ENCODE measurements at regions not wholly inside any gene's neighbourhood (a gene's known extent, or its start where the extent isn't known, plus 50 kb on each side); places are given as distances from the start of the nearest gene placed in this dataset.

- no peak for DNase-seq
These were observed 350.1 kb upstream of the EEF2KMT start for GRCh38 chr16:5447734-5448133.

DNA sequence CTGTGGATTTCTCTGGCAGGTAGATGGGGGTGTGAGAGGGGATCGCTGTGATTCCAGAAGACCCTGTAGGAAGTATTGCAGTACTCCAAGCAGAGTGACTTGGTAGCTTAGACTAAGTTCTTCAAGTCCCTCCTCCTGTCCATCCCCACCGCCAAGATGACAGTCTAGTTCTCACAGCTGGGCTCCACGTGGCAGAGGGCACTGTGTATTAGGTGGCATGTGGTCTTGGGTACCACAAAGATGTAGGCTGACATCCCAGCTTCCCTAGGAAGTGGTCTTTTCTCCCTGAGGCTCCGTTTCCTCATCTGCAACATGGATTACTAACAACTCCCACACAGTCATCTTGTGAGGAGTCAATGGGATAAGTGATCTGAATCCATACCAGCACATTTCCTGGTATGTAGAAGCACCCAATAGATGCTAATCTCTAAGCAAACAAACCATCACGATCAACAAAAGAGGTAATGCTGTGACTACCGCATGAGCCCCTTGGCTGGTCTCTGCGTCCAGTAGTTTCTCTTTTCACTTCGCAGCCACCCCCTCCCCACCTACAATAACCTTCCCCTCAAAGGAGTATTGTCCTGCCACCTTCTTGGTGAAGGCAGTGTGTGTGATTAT is 349.1 kb upstream of the EEF2KMT start:
- no peak for DNase-seq

GRCh38 chr16:5444189-5444588 is 346.6 kb upstream of the EEF2KMT start:
- no peak for DNase-seq

DNA sequence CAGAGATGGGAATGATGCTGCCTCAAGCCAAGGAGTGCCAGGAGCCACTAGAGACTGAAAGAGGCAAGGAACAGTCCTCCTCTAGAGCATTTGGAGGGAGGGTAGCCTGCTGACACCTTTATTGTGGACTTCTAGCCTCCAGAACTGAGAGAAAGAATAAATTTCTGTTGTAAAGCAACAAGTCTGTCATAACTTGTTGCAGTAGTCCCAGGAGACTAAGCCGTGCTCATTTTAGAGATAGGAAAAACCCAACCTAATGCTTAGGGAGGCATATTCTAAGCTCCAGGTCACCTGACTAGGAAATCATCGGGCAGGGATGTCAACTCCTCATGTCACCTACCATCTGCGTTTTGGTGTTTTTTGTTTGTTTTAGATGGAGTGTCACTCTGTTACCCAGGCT is 345.4 kb upstream of the EEF2KMT start:
- no peak for DNase-seq

DNA sequence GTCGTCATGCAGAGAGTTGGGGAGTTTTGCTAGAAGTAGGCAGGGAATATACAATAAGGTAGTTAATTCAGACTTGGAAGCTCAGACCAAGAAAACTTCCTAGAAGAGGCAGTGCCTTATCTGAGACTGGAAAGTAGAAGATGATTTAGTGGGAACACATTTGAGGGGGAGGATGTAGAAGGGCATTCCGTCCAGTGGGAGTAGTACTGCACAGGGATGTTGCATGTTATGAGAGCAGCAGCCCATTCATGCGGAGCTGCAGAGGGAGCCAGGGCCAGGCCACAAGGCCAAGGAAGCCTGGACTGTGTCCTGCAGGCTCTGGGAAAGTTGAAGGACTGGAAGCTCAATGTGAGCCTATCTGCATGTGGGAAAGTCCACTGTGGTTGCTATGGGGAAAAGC is 344.5 kb upstream of the EEF2KMT start:
- no peak for DNase-seq

GRCh38 chr16:5438591-5438990 is 341.0 kb upstream of the EEF2KMT start:
- DNase-seq = no peak

GRCh38 chr16:5433587-5433986 is 336.0 kb upstream of the EEF2KMT start:
- DNase-seq = no peak

- no peak for DNase-seq
These were observed 334.6 kb upstream of the EEF2KMT start for GRCh38 chr16:5432166-5432565.

DNA sequence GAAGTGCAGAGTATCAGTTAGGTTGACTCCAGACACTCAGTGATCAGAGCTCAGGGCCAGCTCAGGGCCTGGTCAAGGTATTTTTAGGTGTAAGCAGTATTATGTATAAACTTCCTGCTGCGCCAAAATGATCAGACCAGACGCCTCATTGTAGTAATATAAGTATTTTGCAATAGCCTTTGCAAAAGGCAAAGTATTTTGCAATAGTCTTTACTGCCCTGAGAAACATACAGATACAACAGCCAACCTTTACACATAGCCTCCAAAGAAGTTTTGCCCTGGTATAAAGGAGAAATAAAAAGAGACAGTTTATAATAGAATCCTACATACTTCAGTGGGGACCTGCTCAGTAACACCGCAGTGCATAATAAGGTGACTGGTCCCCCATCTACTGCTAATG is 333.0 kb upstream of the EEF2KMT start:
- DNase-seq = no peak

DNA sequence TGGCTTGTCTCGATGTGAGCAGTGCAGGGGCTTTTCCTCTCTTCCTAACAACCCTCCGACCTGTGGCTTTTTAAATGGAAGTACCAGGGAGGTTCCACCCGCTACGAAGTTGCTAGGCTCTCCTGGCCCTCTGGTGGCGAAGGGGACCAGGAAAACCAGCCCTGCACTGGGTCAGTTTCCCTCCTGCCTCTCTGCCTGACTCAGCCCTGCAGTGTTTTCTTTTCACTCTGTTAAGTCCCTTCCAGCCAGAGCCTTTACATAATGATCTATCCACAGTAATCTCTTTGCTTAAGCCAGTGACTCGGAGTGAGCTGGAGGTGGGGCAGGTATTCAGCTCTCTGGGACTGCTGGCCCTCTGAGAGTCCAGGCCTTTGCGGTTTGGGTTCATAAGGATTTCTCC is 331.3 kb upstream of the EEF2KMT start:
- DNase-seq = no peak

DNA sequence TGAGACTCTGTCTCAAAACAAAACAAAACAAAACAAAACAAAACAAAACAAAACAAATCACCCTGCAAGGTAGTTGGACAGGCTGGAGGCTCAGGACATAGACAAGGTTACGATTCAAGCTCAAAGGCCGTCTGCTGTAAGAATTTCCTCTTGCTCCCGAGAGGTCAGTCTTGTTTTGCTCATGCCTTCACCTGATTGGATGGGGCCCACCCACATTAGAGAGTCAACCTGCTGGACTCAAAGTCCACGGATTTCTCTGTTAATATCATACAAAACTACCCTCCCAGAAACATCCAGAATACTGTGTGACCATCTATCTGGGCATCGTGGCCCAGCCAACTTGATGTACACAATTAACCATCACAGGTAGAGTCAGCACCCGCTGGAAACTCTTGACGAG is 330.0 kb upstream of the EEF2KMT start:
- no peak for DNase-seq

DNA sequence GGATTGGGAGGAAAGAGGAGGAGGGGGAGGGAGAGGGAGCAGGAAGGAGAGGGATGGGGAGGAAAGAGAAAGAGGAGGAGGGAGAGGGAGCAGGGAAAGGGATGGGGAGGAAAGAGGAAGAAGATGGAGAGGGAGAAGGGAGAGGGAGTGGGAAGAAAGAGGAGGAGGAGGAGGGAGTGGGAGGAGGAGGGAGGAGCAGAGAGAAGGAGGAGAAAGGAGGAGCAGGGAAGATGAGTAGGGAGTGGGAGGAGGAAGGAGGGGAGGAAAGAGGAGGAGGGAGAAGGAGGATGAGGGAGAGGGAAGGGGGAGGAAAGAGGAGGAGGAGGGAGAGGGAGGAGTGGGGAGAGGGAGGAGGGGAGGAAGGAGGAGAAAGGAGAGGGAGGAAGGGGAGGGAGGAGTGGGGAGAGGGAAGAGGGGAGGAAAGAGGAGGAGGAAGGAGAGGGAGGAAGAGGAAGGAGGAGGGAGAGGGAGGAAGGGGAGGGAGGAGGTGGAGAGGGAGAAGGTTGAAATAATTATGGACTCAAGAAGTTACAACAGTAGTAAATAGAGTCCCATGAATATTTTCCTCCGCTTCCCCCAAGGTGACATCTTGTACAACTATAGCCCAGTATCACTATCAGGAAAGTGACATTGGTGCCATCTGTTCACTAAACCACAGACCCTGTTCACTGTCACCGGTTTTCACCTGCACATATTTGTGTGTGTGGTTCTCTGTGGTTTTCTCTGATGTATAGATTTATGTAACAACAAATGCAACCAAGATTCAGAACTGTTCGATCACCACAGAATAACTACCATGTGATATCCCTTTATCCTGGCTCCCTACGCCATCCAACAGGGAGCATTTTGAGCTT is 325.3 kb upstream of the EEF2KMT start:
- DNase-seq = no peak

DNA sequence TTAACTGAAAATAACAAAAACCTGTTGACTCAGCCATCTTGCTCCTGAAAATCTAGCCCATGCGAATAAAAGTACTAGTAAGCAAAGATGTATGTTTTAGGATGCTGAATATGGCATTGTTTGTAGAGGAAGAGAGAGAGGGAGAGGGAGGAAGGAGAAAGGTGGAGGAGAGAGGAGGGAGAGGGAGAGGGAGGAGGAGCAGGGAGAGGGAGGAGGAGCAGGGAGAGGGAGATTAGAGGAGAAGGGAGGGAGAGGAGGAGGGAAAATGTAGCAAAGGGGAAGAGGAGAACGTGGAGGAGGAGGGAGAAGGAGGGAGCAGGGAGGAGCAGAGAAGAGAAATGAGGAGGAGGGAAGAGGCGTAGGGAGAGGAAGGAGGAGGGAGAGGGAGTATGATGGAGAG is 324.5 kb upstream of the EEF2KMT start:
- no peak for DNase-seq

DNA sequence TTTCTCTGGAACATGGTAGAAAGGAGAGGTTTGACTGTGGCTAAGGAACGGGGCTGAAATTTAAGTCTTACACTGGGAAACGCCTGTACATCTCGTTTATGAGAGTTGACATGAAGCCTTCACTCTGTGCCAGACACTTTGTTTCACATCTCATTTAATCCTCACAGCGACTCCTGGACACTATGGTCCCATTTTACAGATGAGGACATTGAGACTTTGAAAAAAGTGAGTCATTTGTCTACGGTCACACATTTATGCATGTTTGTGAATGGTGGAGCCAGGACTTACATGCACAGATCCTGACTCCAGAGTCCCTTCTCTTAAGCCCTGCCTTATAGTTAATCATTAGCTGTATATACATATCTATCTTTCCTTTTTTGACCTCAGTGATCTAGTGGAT is 318.4 kb upstream of the EEF2KMT start:
- DNase-seq = no peak

- no peak for DNase-seq
These were observed 317.5 kb upstream of the EEF2KMT start for GRCh38 chr16:5415123-5415522.

- DNase-seq = no peak
These were observed 315.1 kb upstream of the EEF2KMT start for GRCh38 chr16:5412731-5413130.

DNA sequence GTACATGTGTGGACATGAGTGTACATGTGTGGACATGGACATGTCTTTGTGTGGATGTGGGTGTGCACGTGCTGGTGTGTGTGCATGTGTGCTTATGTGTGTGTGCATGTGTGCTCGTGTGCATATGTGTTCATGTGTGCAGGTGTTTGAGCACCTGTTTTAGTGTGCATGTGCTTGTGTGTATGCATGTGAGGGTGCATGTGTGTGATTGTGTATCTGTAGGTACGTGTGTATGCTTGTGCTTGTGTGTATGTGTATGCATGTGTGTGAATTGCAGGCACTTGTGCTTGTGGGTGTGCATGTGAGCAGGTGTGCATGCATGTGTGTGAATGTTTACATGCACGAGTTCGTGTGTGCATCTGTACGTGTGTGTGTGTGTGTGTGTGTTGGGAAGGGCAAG is 300.6 kb upstream of the EEF2KMT start:
- DNase-seq = no peak

- no peak for DNase-seq
These were observed 299.3 kb upstream of the EEF2KMT start for GRCh38 chr16:5396880-5397279.

- no peak for DNase-seq
These were observed 295.5 kb upstream of the EEF2KMT start for GRCh38 chr16:5393070-5393469.

GRCh38 chr16:5386989-5387388 is 289.4 kb upstream of the EEF2KMT start:
- DNase-seq = no peak

GRCh38 chr16:5385811-5386210 is 288.2 kb upstream of the EEF2KMT start:
- DNase-seq = no peak

GRCh38 chr16:5385115-5385514 is 287.5 kb upstream of the EEF2KMT start:
- no peak for DNase-seq

DNA sequence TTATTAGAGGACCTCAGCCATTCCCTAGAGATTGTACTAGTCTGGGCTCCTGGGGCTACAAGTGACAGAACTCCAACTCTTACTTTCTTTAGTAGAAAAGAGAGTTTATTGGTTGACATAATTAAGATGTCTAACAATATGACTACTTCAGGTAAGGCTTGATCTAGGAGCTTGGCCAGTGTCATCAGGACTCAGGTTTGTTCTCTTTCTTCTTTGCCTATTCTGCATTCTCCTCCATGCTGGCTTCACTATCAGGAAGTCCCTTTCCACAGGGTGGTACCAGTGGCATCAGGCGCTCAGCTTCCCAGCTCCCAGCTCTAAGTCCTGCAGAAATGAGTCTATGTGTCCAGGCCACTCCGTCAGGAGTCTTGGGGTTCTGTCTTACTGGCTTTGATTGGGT is 286.1 kb upstream of the EEF2KMT start:
- no peak for DNase-seq

DNA sequence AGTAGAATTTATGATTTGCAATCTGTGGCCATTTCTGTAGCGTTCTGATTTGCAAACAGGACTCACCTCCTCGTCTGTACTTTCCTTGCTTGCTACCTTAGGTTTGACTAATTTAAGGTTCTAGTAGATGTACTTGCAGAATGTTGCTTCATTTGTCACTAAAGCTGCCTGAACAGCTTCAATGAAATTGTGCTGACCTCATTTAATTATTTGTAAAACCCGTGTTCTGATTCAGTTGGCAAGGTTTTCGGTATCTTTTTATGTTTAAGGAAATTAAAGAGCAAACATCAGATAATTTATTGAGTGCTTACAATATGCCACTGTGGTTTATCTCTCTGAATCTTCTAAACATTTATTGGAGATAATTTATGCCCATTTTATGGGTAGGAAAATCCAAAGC is 284.9 kb upstream of the EEF2KMT start:
- no peak for DNase-seq

- DNase-seq = no peak
These were observed 283.9 kb upstream of the EEF2KMT start for GRCh38 chr16:5381481-5381880.
